Lower leg skin (tissue), 3 donors: ENCODE measurements at regions not wholly inside any gene's neighbourhood (a gene's known extent, or its start where the extent isn't known, plus 50 kb on each side); places are given as distances from the start of the nearest gene placed in this dataset.

Experiments
- POLR2A ChIP-seq, 2 donors: fragments of 450-650 bp; IDR thresholded peaks; one replicate each; pipeline ENCODE4 v1.6.1; 2016 to 2017; ENCODE audit warnings: antibody characterized with exemption in 2 of 2, mild to moderate bottlenecking in 1 of 2, moderate library complexity in 1 of 2
- TF ChIP-seq, protein P1 (sequence below), 3 donors: fragments of 450-650 bp; IDR thresholded peaks; one replicate each; pipeline ENCODE4 v1.5.1; 2016; ENCODE audit warnings: antibody characterized with exemption in 3 of 3, mild to moderate bottlenecking in 3 of 3, moderate library complexity in 2 of 3

GRCh38 chr6:1496836-1497760 lies 107.7 kb downstream of the FOXF2 start:
- TF ChIP-seq, protein P1, sequence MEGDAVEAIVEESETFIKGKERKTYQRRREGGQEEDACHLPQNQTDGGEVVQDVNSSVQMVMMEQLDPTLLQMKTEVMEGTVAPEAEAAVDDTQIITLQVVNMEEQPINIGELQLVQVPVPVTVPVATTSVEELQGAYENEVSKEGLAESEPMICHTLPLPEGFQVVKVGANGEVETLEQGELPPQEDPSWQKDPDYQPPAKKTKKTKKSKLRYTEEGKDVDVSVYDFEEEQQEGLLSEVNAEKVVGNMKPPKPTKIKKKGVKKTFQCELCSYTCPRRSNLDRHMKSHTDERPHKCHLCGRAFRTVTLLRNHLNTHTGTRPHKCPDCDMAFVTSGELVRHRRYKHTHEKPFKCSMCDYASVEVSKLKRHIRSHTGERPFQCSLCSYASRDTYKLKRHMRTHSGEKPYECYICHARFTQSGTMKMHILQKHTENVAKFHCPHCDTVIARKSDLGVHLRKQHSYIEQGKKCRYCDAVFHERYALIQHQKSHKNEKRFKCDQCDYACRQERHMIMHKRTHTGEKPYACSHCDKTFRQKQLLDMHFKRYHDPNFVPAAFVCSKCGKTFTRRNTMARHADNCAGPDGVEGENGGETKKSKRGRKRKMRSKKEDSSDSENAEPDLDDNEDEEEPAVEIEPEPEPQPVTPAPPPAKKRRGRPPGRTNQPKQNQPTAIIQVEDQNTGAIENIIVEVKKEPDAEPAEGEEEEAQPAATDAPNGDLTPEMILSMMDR (IDR thresholded peaks at IDR 0.05), result no peak
- TF ChIP-seq POLR2A (IDR thresholded peaks at IDR 0.05), result no peak
